Activated CD4-positive, CD25-positive, alpha-beta regulatory T cell treated with anti-CD3 and anti-CD28 coated beads, Interleukin-2, amount 50 U/mL, for 24 hours (primary cell): ENCODE measurements at regions not wholly inside any gene's neighbourhood (a gene's known extent, or its start where the extent isn't known, plus 50 kb on each side); places are given as distances from the start of the nearest gene placed in this dataset.

Experiments used
- ATAC-seq, 2 donors: fragments of 150-1000 bp; cut with Tn5 transposase; one replicate each; pipeline ENCODE4 v1.10.0; 2021; ENCODE audit warnings: mild to moderate bottlenecking in 1 of 2, moderate library complexity in 1 of 2

GRCh38 chr5:107293541-107294210 lies 377.1 kb downstream of the EFNA5 start:
- ATAC-seq, result no peak

GRCh38 chr5:107291866-107292265 lies 378.9 kb downstream of the EFNA5 start:
- no peak for ATAC-seq

- no peak for ATAC-seq
These were observed 379.8 kb downstream of the EFNA5 start for GRCh38 chr5:107290780-107291398.

GRCh38 chr5:107289030-107289714 lies 381.6 kb downstream of the EFNA5 start:
- ATAC-seq, result peak; percentile 62 to 93

- ATAC-seq, result no peak
These were observed 384.2 kb downstream of the EFNA5 start for GRCh38 chr5:107286447-107287098.

GRCh38 chr5:107285772-107286171 lies 385.0 kb downstream of the EFNA5 start:
- peak; percentile 15 to 21 for ATAC-seq

- no peak for ATAC-seq
These were observed 385.8 kb downstream of the EFNA5 start for GRCh38 chr5:107284822-107285525.

- no peak for ATAC-seq
These were observed 388.7 kb downstream of the EFNA5 start for GRCh38 chr5:107282061-107282460.

- no peak for ATAC-seq
These were observed 392.0 kb downstream of the EFNA5 start for GRCh38 chr5:107278774-107279173.

- no peak for ATAC-seq
These were observed 393.1 kb downstream of the EFNA5 start for GRCh38 chr5:107277485-107278125.

- no peak for ATAC-seq
These were observed 395.4 kb downstream of the EFNA5 start for GRCh38 chr5:107275333-107275732.

- no peak for ATAC-seq
These were observed 396.2 kb downstream of the EFNA5 start for GRCh38 chr5:107274571-107274970.

- no peak for ATAC-seq
These were observed 397.8 kb downstream of the EFNA5 start for GRCh38 chr5:107272954-107273353.

- ATAC-seq, result no peak
These were observed 398.2 kb downstream of the EFNA5 start for GRCh38 chr5:107272509-107272908.

GRCh38 chr5:107271682-107272350 lies 398.9 kb downstream of the EFNA5 start:
- no peak for ATAC-seq

- no peak for ATAC-seq
These were observed 400.2 kb downstream of the EFNA5 start for GRCh38 chr5:107270561-107270960.

- ATAC-seq, result no peak
These were observed 401.1 kb downstream of the EFNA5 start for GRCh38 chr5:107269678-107270077.

- no peak for ATAC-seq
These were observed 401.5 kb downstream of the EFNA5 start for GRCh38 chr5:107269256-107269655.

- no peak for ATAC-seq
These were observed 402.5 kb downstream of the EFNA5 start for GRCh38 chr5:107268241-107268640.

- ATAC-seq, result no peak
These were observed 404.6 kb downstream of the EFNA5 start for GRCh38 chr5:107266100-107266499.

- ATAC-seq, result no peak
These were observed 405.5 kb downstream of the EFNA5 start for GRCh38 chr5:107265193-107265592.
